A549 (cell line): ENCODE measurements at regions not wholly inside any gene's neighbourhood (a gene's known extent, or its start where the extent isn't known, plus 50 kb on each side); places are given as distances from the start of the nearest gene placed in this dataset.

Experiments
- CEBPB ChIP-seq, 2 experiments: fragments of >200 bp in 1 of 2; sonication (Bioruptor Twin) in 1 of 2; formaldehyde crosslinking in 1 of 2; IDR thresholded peaks; 2 replicates each; pipeline ENCODE4 v1.6.1; 2012 to 2016
- CHD4 ChIP-seq: fragments of 200-600 bp; sonication (generic); IDR thresholded peaks from 2 replicates; pipeline ENCODE4 v1.6.1; 2016; ENCODE audit warnings: antibody characterized with exemption, mild to moderate bottlenecking, borderline replicate concordance
- ESRRA ChIP-seq: fragments of 150-350 bp; IDR thresholded peaks from 2 replicates; pipeline ENCODE4 v1.6.1; 2014; ENCODE audit warnings: mild to moderate bottlenecking, low read length, borderline replicate concordance
- HOXB5 ChIP-seq: fragments of 250-450 bp; sonication (Bioruptor Pico); IDR thresholded peaks from 2 replicates; pipeline ENCODE4 v1.5.0; 2020; ENCODE audit warnings: mild to moderate bottlenecking, moderate library complexity
- MAFK ChIP-seq: fragments of 450-650 bp; IDR thresholded peaks from 2 replicates; pipeline ENCODE4 v1.6.1; 2014; ENCODE audit not compliant: partially characterized antibody
- NPAS2 ChIP-seq: fragments of 250-450 bp; sonication (Bioruptor Pico); IDR thresholded peaks from 2 replicates; pipeline ENCODE4 v1.8.0; 2022; ENCODE audit warnings: mild to moderate bottlenecking, moderate library complexity, borderline replicate concordance
- POLR2A ChIP-seq: IDR thresholded peaks from 2 replicates; pipeline ENCODE4 v1.6.1; 2012; ENCODE audit warnings: mild to moderate bottlenecking, low read length
- RAD21 ChIP-seq, 2 experiments: fragments of >200 bp in 1 of 2; sonication (Bioruptor Twin) in 1 of 2; formaldehyde crosslinking in 1 of 2; IDR thresholded peaks in 1 of 2; conservative IDR thresholded peaks in 1 of 2; 2 replicates in 1 of 2; 3 replicates in 1 of 2; pipeline ENCODE4 v1.6.1; 2012 to 2018; ENCODE audit warnings: inconsistent platforms in 1 of 2
- ZFP36 ChIP-seq: fragments of 450-650 bp; IDR thresholded peaks from 2 replicates; pipeline ENCODE4 v1.6.1; 2014; ENCODE audit warnings: borderline replicate concordance; ENCODE audit not compliant: partially characterized antibody
- TF ChIP-seq, protein P1 (sequence below): fragments of >200 bp; sonication (Bioruptor Twin); formaldehyde crosslinking; IDR thresholded peaks from 3 replicates; pipeline ENCODE4 v1.5.1; 2016
- TF ChIP-seq, protein P2 (sequence below): fragments of 200-600 bp; sonication (generic); IDR thresholded peaks from 2 replicates; pipeline ENCODE4 v1.6.1; 2016; ENCODE audit warnings: antibody characterized with exemption, mild to moderate bottlenecking, moderate library complexity

- TF ChIP-seq, protein P1, sequence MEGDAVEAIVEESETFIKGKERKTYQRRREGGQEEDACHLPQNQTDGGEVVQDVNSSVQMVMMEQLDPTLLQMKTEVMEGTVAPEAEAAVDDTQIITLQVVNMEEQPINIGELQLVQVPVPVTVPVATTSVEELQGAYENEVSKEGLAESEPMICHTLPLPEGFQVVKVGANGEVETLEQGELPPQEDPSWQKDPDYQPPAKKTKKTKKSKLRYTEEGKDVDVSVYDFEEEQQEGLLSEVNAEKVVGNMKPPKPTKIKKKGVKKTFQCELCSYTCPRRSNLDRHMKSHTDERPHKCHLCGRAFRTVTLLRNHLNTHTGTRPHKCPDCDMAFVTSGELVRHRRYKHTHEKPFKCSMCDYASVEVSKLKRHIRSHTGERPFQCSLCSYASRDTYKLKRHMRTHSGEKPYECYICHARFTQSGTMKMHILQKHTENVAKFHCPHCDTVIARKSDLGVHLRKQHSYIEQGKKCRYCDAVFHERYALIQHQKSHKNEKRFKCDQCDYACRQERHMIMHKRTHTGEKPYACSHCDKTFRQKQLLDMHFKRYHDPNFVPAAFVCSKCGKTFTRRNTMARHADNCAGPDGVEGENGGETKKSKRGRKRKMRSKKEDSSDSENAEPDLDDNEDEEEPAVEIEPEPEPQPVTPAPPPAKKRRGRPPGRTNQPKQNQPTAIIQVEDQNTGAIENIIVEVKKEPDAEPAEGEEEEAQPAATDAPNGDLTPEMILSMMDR = no peak
- TF ChIP-seq ESRRA (no peak), POLR2A (no peak), HOXB5 (CRISPR knock-in tag) (no peak), RAD21 (conservative IDR thresholded peaks at IDR 0.05 in 1 of 2, IDR thresholded peaks at IDR 0.05 in 1 of 2) (no peak), MAFK (no peak), CEBPB (IDR thresholded peaks at IDR 0.05) (no peak), ZFP36 (no peak), NPAS2 (CRISPR knock-in tag) (no peak), CHD4 (no peak)
- TF ChIP-seq, protein P2, sequence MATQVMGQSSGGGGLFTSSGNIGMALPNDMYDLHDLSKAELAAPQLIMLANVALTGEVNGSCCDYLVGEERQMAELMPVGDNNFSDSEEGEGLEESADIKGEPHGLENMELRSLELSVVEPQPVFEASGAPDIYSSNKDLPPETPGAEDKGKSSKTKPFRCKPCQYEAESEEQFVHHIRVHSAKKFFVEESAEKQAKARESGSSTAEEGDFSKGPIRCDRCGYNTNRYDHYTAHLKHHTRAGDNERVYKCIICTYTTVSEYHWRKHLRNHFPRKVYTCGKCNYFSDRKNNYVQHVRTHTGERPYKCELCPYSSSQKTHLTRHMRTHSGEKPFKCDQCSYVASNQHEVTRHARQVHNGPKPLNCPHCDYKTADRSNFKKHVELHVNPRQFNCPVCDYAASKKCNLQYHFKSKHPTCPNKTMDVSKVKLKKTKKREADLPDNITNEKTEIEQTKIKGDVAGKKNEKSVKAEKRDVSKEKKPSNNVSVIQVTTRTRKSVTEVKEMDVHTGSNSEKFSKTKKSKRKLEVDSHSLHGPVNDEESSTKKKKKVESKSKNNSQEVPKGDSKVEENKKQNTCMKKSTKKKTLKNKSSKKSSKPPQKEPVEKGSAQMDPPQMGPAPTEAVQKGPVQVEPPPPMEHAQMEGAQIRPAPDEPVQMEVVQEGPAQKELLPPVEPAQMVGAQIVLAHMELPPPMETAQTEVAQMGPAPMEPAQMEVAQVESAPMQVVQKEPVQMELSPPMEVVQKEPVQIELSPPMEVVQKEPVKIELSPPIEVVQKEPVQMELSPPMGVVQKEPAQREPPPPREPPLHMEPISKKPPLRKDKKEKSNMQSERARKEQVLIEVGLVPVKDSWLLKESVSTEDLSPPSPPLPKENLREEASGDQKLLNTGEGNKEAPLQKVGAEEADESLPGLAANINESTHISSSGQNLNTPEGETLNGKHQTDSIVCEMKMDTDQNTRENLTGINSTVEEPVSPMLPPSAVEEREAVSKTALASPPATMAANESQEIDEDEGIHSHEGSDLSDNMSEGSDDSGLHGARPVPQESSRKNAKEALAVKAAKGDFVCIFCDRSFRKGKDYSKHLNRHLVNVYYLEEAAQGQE = no peak
Observed at GRCh38 chr16:65910291-65910690, 456.2 kb upstream of the CDH5 start.
